H1 (cell line): ENCODE measurements at regions not wholly inside any gene's neighbourhood (a gene's known extent, or its start where the extent isn't known, plus 50 kb on each side); places are given as distances from the start of the nearest gene placed in this dataset.

Experiments
- CTCF ChIA-PET: fragments of 300-600 bp; sonication (Branson Sonifier 250); formaldehyde crosslinking; loops from one replicate; lab custom pipeline; 2021; ENCODE audit not compliant: partially characterized antibody; lab: Charles Lee
- POLR2A ChIA-PET: fragments of 300-600 bp; sonication (Branson Sonifier 250); formaldehyde crosslinking; loops from one replicate; lab custom pipeline; 2021; ENCODE audit warnings: inconsistent platforms; ENCODE audit not compliant: partially characterized antibody; lab: Charles Lee
- DNase-seq, 2 experiments: peaks; one replicate each; pipeline versions ENCODE4 v3.0.0 to v3.0.0-alpha.2; 2010 to 2022; ENCODE audit warnings: low spot score in 2 of 2, low read depth in 1 of 2, mixed read lengths in 1 of 2
- FAIRE-seq: peaks from 2 replicates; lab custom pipeline; 2011; peaks lifted over from hg19 to GRCh38; lab: Jason Lieb, UNC
- H2AFZ ChIP-seq: 2 replicates; pipeline ENCODE4 v1.8.1; 2012; ENCODE audit warnings: low read length, inconsistent platforms
- H2AK5ac ChIP-seq: 2 replicates; pipeline ENCODE4 v1.6.1; 2013; ENCODE audit warnings: low read depth, low read length
- H2BK120ac ChIP-seq: replicated peaks from 2 replicates; pipeline ENCODE3; 2013; ENCODE audit warnings: low read depth, low read length, inconsistent platforms
- H2BK12ac ChIP-seq: 2 replicates; pipeline ENCODE4 v1.6.1; 2013; ENCODE audit warnings: low read depth, low read length
- H2BK15ac ChIP-seq: 2 replicates; pipeline ENCODE4 v1.6.1; 2013; ENCODE audit warnings: low read length
- H2BK20ac ChIP-seq: 2 replicates; pipeline ENCODE4 v1.6.1; 2013; ENCODE audit warnings: low read length
- H2BK5ac ChIP-seq: 2 replicates; pipeline ENCODE4 v1.6.1; 2013; ENCODE audit warnings: low read depth, low read length
- H3K14ac ChIP-seq: 2 replicates; pipeline ENCODE4 v1.6.1; 2013; ENCODE audit warnings: inconsistent platforms; ENCODE audit not compliant: insufficient read length
- H3K18ac ChIP-seq: 2 replicates; pipeline ENCODE4 v1.6.1; 2013; ENCODE audit warnings: low read length; ENCODE audit errors: extremely low read depth
- H3K23ac ChIP-seq: 2 replicates; pipeline ENCODE4 v1.6.1; 2013; ENCODE audit warnings: inconsistent platforms; ENCODE audit not compliant: insufficient read length
- H3K23me2 ChIP-seq: 2 replicates; pipeline ENCODE4 v1.6.1; 2013; ENCODE audit warnings: low read depth, low read length
- H3K27ac ChIP-seq: 2 replicates; pipeline ENCODE4 v1.6.1; 2011; ENCODE audit warnings: low read depth, low read length, inconsistent platforms
- H3K27me3 ChIP-seq, 4 experiments: replicated peaks in 1 of 4; 1 replicate in 1 of 4; 2 replicates in 3 of 4; pipeline versions ENCODE4 v1.6.1 to v1.8.1; 2011 to 2013; ENCODE audit warnings: low read length in 3 of 4, mild to moderate bottlenecking in 3 of 4, inconsistent platforms in 2 of 4, mixed read lengths in 2 of 4, moderate library complexity in 1 of 4; ENCODE audit not compliant: control insufficient read depth in 3 of 4, insufficient read depth in 3 of 4; ENCODE audit errors: extremely low read depth in 1 of 4
- H3K36me3 ChIP-seq, 4 experiments: 2 replicates each; pipeline versions ENCODE4 v1.6.1 to v1.8.1; 2011 to 2013; ENCODE audit warnings: mild to moderate bottlenecking in 4 of 4, low read length in 3 of 4, moderate library complexity in 2 of 4, control low read depth in 1 of 4, inconsistent platforms in 1 of 4; ENCODE audit not compliant: insufficient read depth in 4 of 4, control insufficient read depth in 2 of 4
- H3K4ac ChIP-seq: replicated peaks from 2 replicates; pipeline ENCODE3; 2013; ENCODE audit warnings: low read length, low read depth, mixed read lengths, inconsistent platforms; ENCODE audit not compliant: insufficient read length
- H3K4me1 ChIP-seq, 4 experiments: replicated peaks in 1 of 4; 1 replicate in 1 of 4; 2 replicates in 3 of 4; pipeline versions ENCODE4 v1.6.1 to v1.8.1; 2011 to 2013; ENCODE audit warnings: low read length in 3 of 4, inconsistent platforms in 2 of 4, mixed read lengths in 1 of 4; ENCODE audit not compliant: insufficient read depth in 4 of 4, control insufficient read depth in 3 of 4
- H3K4me2 ChIP-seq, 2 experiments: 2 replicates each; pipeline versions ENCODE4 v1.6.1 to v1.8.1; 2011 to 2013; ENCODE audit warnings: low read depth in 2 of 2, low read length in 2 of 2, control low read depth in 1 of 2, inconsistent platforms in 1 of 2, mild to moderate bottlenecking in 1 of 2; ENCODE audit not compliant: insufficient read depth in 1 of 2
- H3K4me3 ChIP-seq, 4 experiments: fragments of 200-600, 300-600 bp in 1 of 4; sonication (generic), shearing (Covaris generic), sonication (Bioruptor Twin) in 1 of 4; 2 replicates each; pipeline versions ENCODE4 v1.5.1 to v1.8.1; 2011 to 2016; ENCODE audit warnings: low read length in 4 of 4, low read depth in 3 of 4, control low read depth in 2 of 4, inconsistent platforms in 2 of 4, mild to moderate bottlenecking in 2 of 4, mixed read lengths in 1 of 4, moderate library complexity in 1 of 4; ENCODE audit not compliant: insufficient read depth in 2 of 4; ENCODE audit errors: extremely low read depth in 1 of 4
- H3K56ac ChIP-seq: replicated peaks from 2 replicates; pipeline ENCODE3; 2013; ENCODE audit warnings: low read depth, mild to moderate bottlenecking, mixed read lengths, low read length, inconsistent platforms; ENCODE audit not compliant: insufficient read length
- H3K79me1 ChIP-seq: 2 replicates; pipeline ENCODE4 v1.6.1; 2013; ENCODE audit warnings: low read depth, low read length, control low read depth
- H3K79me2 ChIP-seq, 2 experiments: 2 replicates each; pipeline versions ENCODE4 v1.6.1 to v1.8.1; 2012 to 2013; ENCODE audit warnings: low read length in 2 of 2, mild to moderate bottlenecking in 2 of 2, inconsistent platforms in 1 of 2; ENCODE audit not compliant: insufficient read depth in 2 of 2, control insufficient read depth in 1 of 2
- H3K9ac ChIP-seq, 4 experiments: replicated peaks in 1 of 4; 1 replicate in 1 of 4; 2 replicates in 3 of 4; pipeline versions ENCODE4 v1.6.1 to v1.8.1; 2011 to 2013; ENCODE audit warnings: low read depth in 3 of 4, low read length in 3 of 4, control low read depth in 2 of 4, mild to moderate bottlenecking in 2 of 4, moderate library complexity in 2 of 4, inconsistent platforms in 1 of 4; ENCODE audit errors: extremely low read depth in 1 of 4
- H3K9me3 ChIP-seq, 2 experiments: 2 replicates each; pipeline versions ENCODE4 v1.6.1 to v1.8.1; 2012 to 2013; ENCODE audit warnings: mild to moderate bottlenecking in 2 of 2, moderate library complexity in 2 of 2, control low read depth in 1 of 2, inconsistent platforms in 1 of 2, low read depth in 1 of 2, low read length in 1 of 2, mixed read lengths in 1 of 2; ENCODE audit not compliant: insufficient read depth in 2 of 2
- H4K20me1 ChIP-seq, 2 experiments: replicated peaks in 1 of 2; 2 replicates each; pipeline versions ENCODE3 to v1.8.1; 2011 to 2013; ENCODE audit warnings: inconsistent platforms in 2 of 2, low read length in 2 of 2, mild to moderate bottlenecking in 1 of 2; ENCODE audit not compliant: insufficient read depth in 2 of 2, control insufficient read depth in 1 of 2
- H4K5ac ChIP-seq: 2 replicates; pipeline ENCODE4 v1.6.1; 2013; ENCODE audit warnings: low read length, low read depth, mixed read lengths, inconsistent platforms; ENCODE audit not compliant: insufficient read length
- H4K8ac ChIP-seq: 2 replicates; pipeline ENCODE4 v1.8.0; 2013; ENCODE audit warnings: mild to moderate bottlenecking, moderate library complexity, low read length, inconsistent platforms; ENCODE audit not compliant: insufficient read depth; ENCODE audit errors: extremely low read depth
- H4K91ac ChIP-seq: replicated peaks from 2 replicates; pipeline ENCODE3; 2013; ENCODE audit warnings: low read length, mixed read lengths, inconsistent platforms; ENCODE audit not compliant: insufficient read length
- CBX8 ChIP-seq: fragments of 300-800, 300-1000 bp; sonication (generic); IDR thresholded peaks from 2 replicates; pipeline ENCODE4 v1.7.1; 2016; ENCODE audit warnings: low read depth, low read length, borderline replicate concordance
- CHD2 ChIP-seq: IDR thresholded peaks from 2 replicates; pipeline ENCODE4 v1.6.1; 2012; ENCODE audit warnings: low read length, improper control_type of control experiment
- CTBP2 ChIP-seq: IDR thresholded peaks from 2 replicates; pipeline ENCODE4 v1.7.0; 2011; ENCODE audit warnings: borderline replicate concordance, mild to moderate bottlenecking, moderate library complexity, mixed read lengths, low read length; ENCODE audit not compliant: insufficient read depth, insufficient read length
- EP300 ChIP-seq, 2 experiments: IDR thresholded peaks; 1 replicate in 1 of 2; 2 replicates in 1 of 2; pipeline ENCODE4 v1.6.1; 2011 to 2012; ENCODE audit warnings: low read depth in 2 of 2, low read length in 2 of 2, mild to moderate bottlenecking in 2 of 2, borderline replicate concordance in 1 of 2, inconsistent platforms in 1 of 2, moderate library complexity in 1 of 2
- GABPA ChIP-seq: IDR thresholded peaks from 2 replicates; pipeline ENCODE4 v1.6.1; 2011; ENCODE audit warnings: mild to moderate bottlenecking, low read length, moderate library complexity, borderline replicate concordance; ENCODE audit not compliant: insufficient read depth
- HDAC2 ChIP-seq, 2 experiments: fragments of 300-600 bp in 1 of 2; sonication (generic) in 1 of 2; IDR thresholded peaks; 2 replicates each; pipeline ENCODE4 v1.6.1; 2011 to 2012; ENCODE audit warnings: low read depth in 2 of 2, low read length in 2 of 2, mild to moderate bottlenecking in 2 of 2, moderate library complexity in 2 of 2, borderline replicate concordance in 1 of 2, inconsistent platforms in 1 of 2
- JUN ChIP-seq: IDR thresholded peaks from 2 replicates; pipeline ENCODE4 v1.6.1; 2011; ENCODE audit warnings: low read depth, mild to moderate bottlenecking, improper control_type of control experiment, low read length
- RBBP5 ChIP-seq: IDR thresholded peaks from 2 replicates; pipeline ENCODE4 v1.7.1; 2012; ENCODE audit warnings: low read depth, mild to moderate bottlenecking, inconsistent platforms, low read length, moderate library complexity, borderline replicate concordance
- SIN3A ChIP-seq, 2 experiments: IDR thresholded peaks in 1 of 2; conservative IDR thresholded peaks in 1 of 2; 2 replicates each; pipeline ENCODE4 v1.6.1; 2011 to 2012; ENCODE audit warnings: low read length in 2 of 2, improper control_type of control experiment in 1 of 2, low read depth in 1 of 2, mild to moderate bottlenecking in 1 of 2
- SP1 ChIP-seq: IDR thresholded peaks from 2 replicates; pipeline ENCODE4 v1.6.1; 2011; ENCODE audit warnings: low read depth, low read length
- ZNF274 ChIP-seq: IDR thresholded peaks from 2 replicates; pipeline ENCODE4 v1.7.0; 2012; ENCODE audit warnings: low read length, borderline replicate concordance; ENCODE audit errors: extremely low read depth
- WGBS, 2 experiments: shearing (Covaris generic) in 1 of 2; methylation state at CpG; one replicate each; pipeline versions ENCODE4 v1.1.6 to v1.1.7; 2013 to 2015; ENCODE audit warnings: low lambda C conversion rate in 2 of 2, mixed read lengths in 2 of 2, inconsistent platforms in 1 of 2, low coverage in 1 of 2, missing lambda C conversion rate in 1 of 2; ENCODE audit not compliant: insufficient replicate concordance in 2 of 2, insufficient coverage in 1 of 2, insufficient read length in 1 of 2; ENCODE audit errors: extremely low coverage in 1 of 2, missing lambda C conversion rate in 1 of 2; 5-methylcytosine and 5-hydroxymethylcytosine counted together
- TF ChIP-seq, protein P1 (sequence below): IDR thresholded peaks from 2 replicates; pipeline ENCODE4 v1.6.1; 2012; ENCODE audit warnings: low read length, inconsistent platforms

- H3K36me3 ChIP-seq: no peaks in the 10 kb centered on the region
- CTCF ChIA-PET: interaction anchor here (1.6 kb wide), 1 partner anchor 9 kb away, joined by 4 read pairs; no protein-coding TSS in a partner anchor
- H3K14ac ChIP-seq: no peak overlapping the region
- no peak overlapping the region for H3K4ac ChIP-seq
- H4K5ac ChIP-seq: no peak overlapping the region
- no peak overlapping the region for H4K8ac ChIP-seq
- H3K4me3 ChIP-seq: no peak overlapping the region
- H2BK120ac ChIP-seq: no peak overlapping the region
- H3K9ac ChIP-seq: peak overlapping the region in 1 of 4 experiments; percentile 34; a peak in 1 of 7 replicates
- FAIRE-seq (no peak), DNase-seq (no peak)
- 93% methylated on average over 2 of the region's 2 CpGs; no CpG with 5 or more reads in 1 of the 2 experiments for whole genome bisulfite sequencing, 2 experiments
- no peaks in the 10 kb centered on the region for H4K20me1 ChIP-seq
- H2BK15ac ChIP-seq: no peak overlapping the region
- no peak overlapping the region for H3K56ac ChIP-seq
- POLR2A ChIA-PET: no interaction called here
- no peak overlapping the region for H3K23ac ChIP-seq
- no peaks in the 10 kb centered on the region for H3K23me2 ChIP-seq
- no peak overlapping the region for H3K18ac ChIP-seq
- no peaks in the 10 kb centered on the region for H3K4me1 ChIP-seq
- H3K79me1 ChIP-seq: no peaks in the 10 kb centered on the region
- H2BK12ac ChIP-seq: no peak overlapping the region
- no peak overlapping the region for H2AFZ ChIP-seq
- H2BK5ac ChIP-seq: no peak overlapping the region
- H3K27me3 ChIP-seq: no peaks in the 10 kb centered on the region
- no peaks in the 10 kb centered on the region for H3K9me3 ChIP-seq
- H2BK20ac ChIP-seq: no peak overlapping the region
- no peak overlapping the region for H4K91ac ChIP-seq
- no peak overlapping the region for H2AK5ac ChIP-seq
- H3K79me2 ChIP-seq: no peaks in the 10 kb centered on the region
- no peak overlapping the region for H3K27ac ChIP-seq
- H3K4me2 ChIP-seq: no peak overlapping the region
- TF ChIP-seq SP1 (no peak), RBBP5 (no peak), GABPA (no peak), HDAC2 (IDR thresholded peaks at IDR 0.05; ENCODE audit: borderline replicate concordance in 1 of 2, low read depth in 2 of 2, low read length in 2 of 2) (no peak), CTBP2 (no peak), CHD2 (no peak), SIN3A (conservative IDR thresholded peaks at IDR 0.05 in 1 of 2, IDR thresholded peaks at IDR 0.05 in 1 of 2; ENCODE audit: low read depth in 1 of 2, low read length in 2 of 2) (no peak), JUN (no peak), ZNF274 (no peak), CBX8 (no peak), EP300 (IDR thresholded peaks at IDR 0.05; ENCODE audit: borderline replicate concordance in 1 of 2, low read depth in 2 of 2, low read length in 2 of 2) (no peak)
- TF ChIP-seq, protein P1, sequence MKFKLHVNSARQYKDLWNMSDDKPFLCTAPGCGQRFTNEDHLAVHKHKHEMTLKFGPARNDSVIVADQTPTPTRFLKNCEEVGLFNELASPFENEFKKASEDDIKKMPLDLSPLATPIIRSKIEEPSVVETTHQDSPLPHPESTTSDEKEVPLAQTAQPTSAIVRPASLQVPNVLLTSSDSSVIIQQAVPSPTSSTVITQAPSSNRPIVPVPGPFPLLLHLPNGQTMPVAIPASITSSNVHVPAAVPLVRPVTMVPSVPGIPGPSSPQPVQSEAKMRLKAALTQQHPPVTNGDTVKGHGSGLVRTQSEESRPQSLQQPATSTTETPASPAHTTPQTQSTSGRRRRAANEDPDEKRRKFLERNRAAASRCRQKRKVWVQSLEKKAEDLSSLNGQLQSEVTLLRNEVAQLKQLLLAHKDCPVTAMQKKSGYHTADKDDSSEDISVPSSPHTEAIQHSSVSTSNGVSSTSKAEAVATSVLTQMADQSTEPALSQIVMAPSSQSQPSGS: no peak
Measured at GRCh38 chr4:123034023-123034422, 111.6 kb upstream of the NUDT6 start.
